ENCODE measurements at regions not wholly inside any gene's neighbourhood (a gene's known extent, or its start where the extent isn't known, plus 50 kb on each side); places are given as distances from the start of the nearest gene placed in this dataset.
"Not testable (repeated sequence)": the region's sequence is repeated elsewhere in the genome, so short reads cannot be mapped to it uniquely, and the experiment has no call there.

DNA sequence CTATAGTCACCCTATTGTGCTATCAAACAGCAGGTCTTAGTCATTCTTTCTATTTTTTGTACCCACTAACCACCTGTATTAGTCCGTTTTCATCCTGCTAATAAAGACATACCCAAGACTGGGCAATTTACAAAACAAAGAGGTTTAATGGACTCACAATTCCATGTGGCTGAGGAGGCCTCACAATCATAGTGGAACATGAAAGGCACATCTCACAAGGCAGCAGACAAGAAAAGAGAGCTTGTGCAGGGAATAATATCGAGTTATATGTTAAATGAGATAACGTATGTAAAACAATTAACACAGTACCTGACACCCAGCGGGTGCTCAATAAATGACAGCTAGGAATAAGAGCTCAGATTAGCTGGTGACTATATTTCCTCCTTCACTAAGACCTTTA, 88.1 kb upstream of the WDR44 start:
- DNase-seq (ENCODE audit: low read depth), result no peak

DNA sequence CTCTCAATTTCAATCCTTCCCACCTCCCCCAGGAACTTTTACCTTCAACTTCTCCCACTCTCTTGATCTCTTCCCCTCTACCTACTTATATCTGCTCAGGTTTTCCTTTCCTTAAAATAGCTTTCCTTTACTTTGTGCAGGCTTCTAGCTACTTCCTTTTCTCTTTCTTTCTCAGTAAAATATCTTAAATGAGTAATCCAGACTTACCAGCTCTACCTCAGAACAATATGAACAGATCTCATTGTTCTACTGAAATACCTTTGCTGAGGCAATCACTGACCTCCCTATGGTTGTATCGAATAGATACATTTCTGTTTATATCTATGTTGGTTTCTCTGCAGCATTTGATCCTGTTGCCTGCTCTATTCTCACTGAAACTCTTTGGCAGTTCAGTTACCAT, 86.7 kb upstream of the WDR44 start:
- DNase-seq (ENCODE audit: low read depth), result no peak

DNA sequence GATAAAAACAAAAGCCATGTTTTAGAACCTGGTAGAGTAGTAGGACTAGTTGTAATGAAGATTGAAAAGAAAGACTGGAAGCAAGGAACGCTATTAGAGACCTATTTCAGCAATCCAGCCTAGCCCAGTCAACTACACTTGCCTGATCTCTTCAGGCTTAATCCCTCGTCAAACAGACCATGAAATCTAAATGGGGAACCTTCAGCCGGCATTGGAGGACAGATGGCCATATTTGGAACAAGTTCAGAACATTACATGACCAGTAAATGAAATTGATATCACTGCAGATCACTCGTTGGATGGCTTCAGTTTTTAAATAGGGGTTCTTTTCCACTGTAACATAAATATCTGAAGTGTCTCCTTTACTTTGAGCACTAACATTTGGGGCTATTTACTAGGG, 84.8 kb upstream of the WDR44 start:
- DNase-seq (ENCODE audit: low read depth), result no peak

DNA sequence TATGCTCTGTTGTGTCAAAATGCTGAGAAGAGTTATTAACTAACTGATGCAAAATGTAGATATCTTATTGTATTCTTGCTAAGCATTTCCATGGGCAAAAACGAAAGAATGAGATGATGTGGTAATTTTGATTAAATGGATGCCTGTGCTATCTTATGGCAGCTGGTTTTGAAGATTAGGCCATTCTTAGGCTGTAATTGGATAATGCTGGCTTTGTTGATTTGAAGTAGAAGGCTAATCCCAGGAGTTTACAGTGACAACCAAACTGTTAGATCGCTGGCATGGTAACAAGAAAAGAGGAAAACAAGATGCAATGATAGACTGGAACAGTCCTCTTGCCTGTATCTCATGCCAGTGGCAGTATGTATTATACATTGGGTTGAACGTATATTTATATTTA, 74.1 kb upstream of the WDR44 start:
- peak; percentile 4 for DNase-seq (ENCODE audit: low read depth)

DNA sequence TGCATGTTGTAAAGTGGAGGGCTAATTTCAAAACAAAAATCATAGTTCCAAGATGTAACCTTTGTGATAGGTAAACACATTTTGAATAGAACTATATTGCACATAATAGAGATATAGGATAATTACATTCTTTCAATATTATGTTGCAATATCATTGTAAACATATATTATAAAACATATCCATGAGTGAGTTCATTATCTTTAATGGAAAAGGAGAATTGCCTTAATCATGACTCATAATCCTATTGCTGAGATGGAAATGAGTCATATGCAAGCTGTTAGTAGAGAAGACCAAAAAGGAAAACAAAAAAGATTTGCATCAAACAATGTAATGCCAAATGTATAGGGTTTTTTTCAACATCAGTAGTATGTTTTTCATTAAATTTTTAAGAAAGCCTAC, 73.7 kb upstream of the WDR44 start:
- DNase-seq (ENCODE audit: low read depth), result peak; percentile 1

DNA sequence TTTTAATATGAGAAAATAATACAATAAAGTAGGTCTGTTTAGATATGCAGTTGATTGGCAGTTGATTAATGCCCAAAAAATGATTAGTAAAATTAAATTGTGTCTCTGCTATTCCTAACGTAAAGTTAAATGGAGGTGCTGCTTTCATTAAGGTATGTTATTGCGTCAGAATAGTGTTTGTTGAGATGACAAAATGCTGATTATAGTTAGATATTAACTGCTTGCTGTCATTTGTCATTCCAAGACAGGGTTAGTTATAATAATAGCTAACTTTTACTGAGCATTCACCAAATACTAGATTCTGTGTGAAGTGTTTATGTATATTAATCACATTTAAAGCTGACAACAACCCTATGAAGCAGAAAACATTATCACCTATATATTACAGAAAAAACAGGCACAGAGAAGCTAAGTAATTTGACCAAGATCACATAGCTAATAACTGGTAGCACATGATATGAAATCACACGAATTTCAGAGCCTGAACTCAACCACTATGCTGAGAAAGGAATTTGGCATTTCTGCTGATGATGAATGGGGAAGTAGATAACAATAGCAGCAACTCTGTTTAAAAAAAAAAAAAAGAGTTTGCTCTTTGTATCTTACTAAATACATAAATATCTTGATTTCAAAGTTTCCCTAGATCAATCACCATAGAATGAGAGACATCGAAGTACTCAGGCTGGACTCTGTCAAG, 59.7 kb upstream of the WDR44 start:
- DNase-seq (ENCODE audit: low read depth), result no peak

DNA sequence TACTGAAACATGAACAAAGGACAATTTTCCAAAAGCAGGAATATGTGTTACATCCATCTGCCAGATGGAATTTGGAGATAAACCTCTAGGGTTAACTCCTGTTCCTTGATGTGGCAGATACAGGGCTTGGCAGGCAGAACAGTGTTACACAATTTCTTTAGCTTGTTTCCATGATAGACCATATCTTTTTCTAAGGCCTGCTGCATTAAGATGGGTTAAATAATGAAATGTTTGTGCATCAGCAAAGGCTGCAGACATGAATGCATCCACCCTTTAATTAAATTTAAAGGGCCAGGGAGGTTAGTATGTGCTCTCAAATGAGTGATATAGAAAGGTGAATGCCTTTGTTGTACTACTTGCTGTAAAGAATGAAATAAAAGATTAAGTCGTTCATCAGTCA, 50.1 kb upstream of the WDR44 start:
- DNase-seq (ENCODE audit: low read depth), result not testable (repeated sequence)

Measured in fibroblast of gingiva (primary cell).